IMR-90 (cell line): ENCODE measurements at regions not wholly inside any gene's neighbourhood (a gene's known extent, or its start where the extent isn't known, plus 50 kb on each side); places are given as distances from the start of the nearest gene placed in this dataset.

Experiments
- ATAC-seq: fragments of 200-7000 bp; cut with Tn5 transposase; 2 replicates; pipeline ENCODE4 v1.9.1; 2020; ENCODE audit warnings: low read depth, mild to moderate bottlenecking, moderate library complexity
- BruUV-seq: library from RNA; stranded (reverse); fragments of 400-500 nt; replicated peaks from 2 replicates; lab custom pipeline; 2021; lab: Mats Ljungman, UMichigan
- CTCF ChIA-PET: fragments of 300-600 bp; formaldehyde crosslinking; extraction: SDS; loops from one replicate; lab custom pipeline; 2021; ENCODE audit warnings: antibody characterized with exemption; lab: Yijun Ruan, JAX
- POLR2A ChIA-PET: fragments of 300-600 bp; sonication (Branson Sonifier 250); formaldehyde crosslinking; loops from one replicate; lab custom pipeline; 2022; ENCODE audit warnings: antibody characterized with exemption; ENCODE audit not compliant: unreplicated experiment; lab: Charles Lee
- DNase-seq: peaks from one replicate; pipeline ENCODE4 v3.0.0; 2013
- H2AFZ ChIP-seq: replicated peaks from 2 replicates; pipeline ENCODE3; 2013; ENCODE audit warnings: low read length, mild to moderate bottlenecking; ENCODE audit not compliant: poor library complexity
- H2AK5ac ChIP-seq: 2 replicates; pipeline ENCODE4 v1.6.1; 2013; ENCODE audit warnings: low read depth, low read length, inconsistent platforms
- H2AK9ac ChIP-seq: replicated peaks from 2 replicates; pipeline ENCODE3; 2013; ENCODE audit warnings: mild to moderate bottlenecking, low read depth, low read length, moderate library complexity; ENCODE audit not compliant: poor library complexity
- H2BK120ac ChIP-seq: 2 replicates; pipeline ENCODE4 v1.6.1; 2013; ENCODE audit warnings: low read depth, low read length, inconsistent platforms
- H2BK15ac ChIP-seq: 3 replicates; pipeline ENCODE4 v1.6.1; 2013; ENCODE audit warnings: low read depth, low read length, inconsistent platforms
- H2BK20ac ChIP-seq: 2 replicates; pipeline ENCODE4 v1.6.1; 2013; ENCODE audit warnings: low read depth, mild to moderate bottlenecking, inconsistent platforms, low read length, moderate library complexity
- H2BK5ac ChIP-seq: 2 replicates; pipeline ENCODE4 v1.6.1; 2013; ENCODE audit warnings: mild to moderate bottlenecking, low read depth, low read length, inconsistent platforms; ENCODE audit not compliant: poor library complexity, severe bottlenecking
- H3K14ac ChIP-seq: replicated peaks from 2 replicates; pipeline ENCODE4 v1.6.1; 2013; ENCODE audit warnings: low read depth, low read length, inconsistent platforms
- H3K18ac ChIP-seq: 2 replicates; pipeline ENCODE4 v1.6.1; 2013; ENCODE audit warnings: low read depth, low read length, control low read depth
- H3K23ac ChIP-seq: 2 replicates; pipeline ENCODE4 v1.6.1; 2013; ENCODE audit warnings: low read depth, low read length, inconsistent platforms
- H3K27ac ChIP-seq: 2 replicates; pipeline ENCODE4 v1.5.1; 2013; ENCODE audit warnings: mild to moderate bottlenecking, control low read depth, low read length; ENCODE audit not compliant: insufficient read depth
- H3K27me3 ChIP-seq: 2 replicates; pipeline ENCODE4 v1.6.1; 2013; ENCODE audit warnings: low read length; ENCODE audit not compliant: control insufficient read depth, insufficient read depth
- H3K36me3 ChIP-seq: 2 replicates; pipeline ENCODE4 v1.6.1; 2013; ENCODE audit warnings: low read length, mixed read lengths; ENCODE audit not compliant: control insufficient read depth, insufficient read depth
- H3K4ac ChIP-seq: 2 replicates; pipeline ENCODE4 v1.6.1; 2013; ENCODE audit warnings: low read depth, low read length, inconsistent platforms
- H3K4me1 ChIP-seq: 2 replicates; pipeline ENCODE4 v1.6.1; 2013; ENCODE audit warnings: low read length, mixed read lengths; ENCODE audit not compliant: control insufficient read depth, insufficient read depth
- H3K4me2 ChIP-seq: 2 replicates; pipeline ENCODE4 v1.6.1; 2013; ENCODE audit warnings: low read depth, mild to moderate bottlenecking, control low read depth, low read length, moderate library complexity
- H3K4me3 ChIP-seq: 2 replicates; pipeline ENCODE4 v1.5.1; 2013; ENCODE audit warnings: low read depth, mild to moderate bottlenecking, control low read depth, low read length, moderate library complexity; ENCODE audit not compliant: insufficient read depth
- H3K56ac ChIP-seq: 2 replicates; pipeline ENCODE4 v1.6.1; 2013; ENCODE audit warnings: low read length, inconsistent platforms; ENCODE audit not compliant: insufficient read depth; ENCODE audit errors: extremely low read depth
- H3K79me1 ChIP-seq, 2 experiments: 2 replicates each; pipeline ENCODE4 v1.6.1; 2013; ENCODE audit warnings: low read length in 2 of 2, inconsistent platforms in 1 of 2, low read depth in 1 of 2
- H3K9ac ChIP-seq: 2 replicates; pipeline ENCODE4 v1.6.1; 2013; ENCODE audit warnings: low read depth, low read length, control low read depth
- H3K9me1 ChIP-seq: 2 replicates; pipeline ENCODE4 v1.6.1; 2013; ENCODE audit warnings: low read length, inconsistent platforms; ENCODE audit not compliant: insufficient read depth
- H3K9me3 ChIP-seq: 2 replicates; pipeline ENCODE4 v1.6.1; 2013; ENCODE audit warnings: low read length; ENCODE audit not compliant: control insufficient read depth, insufficient read depth
- H4K20me1 ChIP-seq: 2 replicates; pipeline ENCODE4 v1.6.1; 2013; ENCODE audit warnings: low read length, inconsistent platforms; ENCODE audit not compliant: insufficient read depth
- H4K5ac ChIP-seq: 2 replicates; pipeline ENCODE4 v1.6.1; 2013; ENCODE audit warnings: mild to moderate bottlenecking, low read depth, low read length, control low read depth
- H4K8ac ChIP-seq, 2 experiments: 2 replicates each; pipeline ENCODE4 v1.6.1; 2013; ENCODE audit warnings: low read depth in 2 of 2, low read length in 2 of 2, control low read depth in 1 of 2, inconsistent platforms in 1 of 2
- H4K91ac ChIP-seq: 2 replicates; pipeline ENCODE4 v1.6.1; 2013; ENCODE audit warnings: low read depth, low read length, inconsistent platforms; ENCODE audit not compliant: insufficient read depth
- BHLHE40 ChIP-seq: fragments of 150-350 bp; IDR thresholded peaks from 2 replicates; pipeline ENCODE4 v1.6.1; 2016; ENCODE audit warnings: mild to moderate bottlenecking, low read depth, low read length
- CEBPB ChIP-seq: IDR thresholded peaks from 2 replicates; pipeline ENCODE4 v1.6.1; 2012; ENCODE audit warnings: low read depth, low read length, improper control_type of control experiment
- CHD1 ChIP-seq: IDR thresholded peaks from 2 replicates; pipeline ENCODE4 v1.6.1; 2012; ENCODE audit warnings: low read depth, low read length, improper control_type of control experiment
- CTCF ChIP-seq: conservative IDR thresholded peaks from 2 replicates; pipeline ENCODE4 v1.5.1; 2012; ENCODE audit warnings: mild to moderate bottlenecking, low read depth, low read length, improper control_type of control experiment
- FOS ChIP-seq: fragments of 150-350 bp; IDR thresholded peaks from 2 replicates; pipeline ENCODE4 v1.6.1; 2016; ENCODE audit warnings: low read depth, low read length
- MAFK ChIP-seq: IDR thresholded peaks from 2 replicates; pipeline ENCODE4 v1.6.1; 2012; ENCODE audit warnings: low read depth, low read length, improper control_type of control experiment
- MAZ ChIP-seq: IDR thresholded peaks from 2 replicates; pipeline ENCODE4 v1.6.1; 2012; ENCODE audit warnings: low read depth, mild to moderate bottlenecking, low read length, improper control_type of control experiment, moderate library complexity, borderline replicate concordance
- MXI1 ChIP-seq: IDR thresholded peaks from 2 replicates; pipeline ENCODE4 v1.6.1; 2012; ENCODE audit warnings: low read depth, mild to moderate bottlenecking, low read length, moderate library complexity, borderline replicate concordance
- NFE2L2 ChIP-seq: fragments of 150-350 bp; IDR thresholded peaks from 2 replicates; pipeline ENCODE4 v1.6.1; 2016; ENCODE audit warnings: low read depth, mild to moderate bottlenecking, low read length
- POLR2A ChIP-seq: IDR thresholded peaks from 2 replicates; pipeline ENCODE4 v1.6.1; 2012; ENCODE audit warnings: mild to moderate bottlenecking, low read depth, low read length
- RAD21 ChIP-seq: IDR thresholded peaks from 2 replicates; pipeline ENCODE4 v1.6.1; 2012; ENCODE audit warnings: low read length, improper control_type of control experiment
- RCOR1 ChIP-seq: IDR thresholded peaks from 2 replicates; pipeline ENCODE4 v1.6.1; 2012; ENCODE audit warnings: mild to moderate bottlenecking, low read length, improper control_type of control experiment; ENCODE audit not compliant: insufficient replicate concordance
- RFX5 ChIP-seq: IDR thresholded peaks from 2 replicates; pipeline ENCODE4 v1.8.0; 2012; ENCODE audit warnings: low read depth, mild to moderate bottlenecking, low read length, moderate library complexity
- SMC3 ChIP-seq: fragments of 150-350 bp; IDR thresholded peaks from 2 replicates; pipeline ENCODE4 v1.6.1; 2016; ENCODE audit warnings: low read depth, mild to moderate bottlenecking, antibody characterized with exemption, low read length, moderate library complexity
- WGBS, 2 experiments: methylation state at CpG; one replicate each; pipeline versions ENCODE4 v1.1.5 to v1.1.7; 2013; ENCODE audit warnings: missing lambda C conversion rate in 2 of 2; ENCODE audit not compliant: insufficient read length in 1 of 2; ENCODE audit errors: extremely low coverage in 2 of 2; 5-methylcytosine and 5-hydroxymethylcytosine counted together
- dilution Hi-C: fragments of 300-500 bp; cut with HindIII; formaldehyde crosslinking; loops from one replicate; pipeline ENCODE4 v1.14.3; 2018; ENCODE audit warnings: low sequenced_read_pairs; ENCODE audit not compliant: unreplicated experiment
- in situ Hi-C: fragments of 300-500 bp; cut with MboI; formaldehyde crosslinking; loops from 3 replicates; pipeline ENCODE4 v1.14.3; 2019; ENCODE audit warnings: low sequenced_read_pairs, inconsistent platforms, mixed read lengths
- intact Hi-C: fragments of 100-400 bp; cut with micrococcal nuclease; formaldehyde crosslinking; loops from 2 replicates; pipeline ENCODE4 v1.10.0; 2022
- TF ChIP-seq, protein P1 (sequence below): fragments of 150-350 bp; IDR thresholded peaks from 2 replicates; pipeline ENCODE4 v1.6.1; 2016; ENCODE audit warnings: low read depth, mild to moderate bottlenecking, low read length, moderate library complexity, borderline replicate concordance
- TF ChIP-seq, protein P2 (sequence below): fragments of 150-350 bp; IDR thresholded peaks from 2 replicates; pipeline ENCODE4 v1.6.1; 2017; ENCODE audit warnings: mild to moderate bottlenecking, antibody characterized with exemption, low read length, low read depth

DNA sequence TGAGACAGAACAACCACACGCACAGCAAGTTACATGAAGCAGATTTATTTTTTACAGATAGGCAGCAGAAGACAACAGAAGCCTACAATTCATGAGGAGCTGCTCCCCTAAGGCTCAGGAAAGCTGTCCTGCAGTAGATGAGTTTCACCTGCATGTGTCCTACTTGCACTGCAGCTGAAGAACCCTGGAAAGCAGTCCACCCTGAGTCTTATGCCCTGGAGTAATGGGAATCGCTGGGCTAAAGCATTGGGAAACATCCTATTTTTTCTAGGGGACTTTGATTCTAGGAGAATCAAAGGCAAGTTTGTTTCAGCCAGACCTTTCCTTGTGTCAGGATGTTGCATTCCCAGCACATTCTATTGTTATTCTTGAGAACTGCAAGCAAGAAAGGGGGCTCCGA is 304.8 kb downstream of the LRATD1 start:
- ATAC-seq (no peak), DNase-seq (no peak)
- H2AK9ac ChIP-seq: no peak overlapping the region
- peaks cover 7% of the 10 kb centered on the region for H3K9me3 ChIP-seq
- no peaks in the 10 kb centered on the region for H3K4me1 ChIP-seq
- TF ChIP-seq MXI1 (no peak), POLR2A (no peak), RFX5 (no peak), CTCF (no peak), CEBPB (no peak), MAZ (no peak), RCOR1 (no peak), BHLHE40 (no peak), FOS (no peak), RAD21 (no peak), CHD1 (no peak), NFE2L2 (no peak), MAFK (no peak), SMC3 (no peak)
- TF ChIP-seq, protein P1, sequence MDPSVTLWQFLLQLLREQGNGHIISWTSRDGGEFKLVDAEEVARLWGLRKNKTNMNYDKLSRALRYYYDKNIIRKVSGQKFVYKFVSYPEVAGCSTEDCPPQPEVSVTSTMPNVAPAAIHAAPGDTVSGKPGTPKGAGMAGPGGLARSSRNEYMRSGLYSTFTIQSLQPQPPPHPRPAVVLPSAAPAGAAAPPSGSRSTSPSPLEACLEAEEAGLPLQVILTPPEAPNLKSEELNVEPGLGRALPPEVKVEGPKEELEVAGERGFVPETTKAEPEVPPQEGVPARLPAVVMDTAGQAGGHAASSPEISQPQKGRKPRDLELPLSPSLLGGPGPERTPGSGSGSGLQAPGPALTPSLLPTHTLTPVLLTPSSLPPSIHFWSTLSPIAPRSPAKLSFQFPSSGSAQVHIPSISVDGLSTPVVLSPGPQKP: no peak
- TF ChIP-seq, protein P2, sequence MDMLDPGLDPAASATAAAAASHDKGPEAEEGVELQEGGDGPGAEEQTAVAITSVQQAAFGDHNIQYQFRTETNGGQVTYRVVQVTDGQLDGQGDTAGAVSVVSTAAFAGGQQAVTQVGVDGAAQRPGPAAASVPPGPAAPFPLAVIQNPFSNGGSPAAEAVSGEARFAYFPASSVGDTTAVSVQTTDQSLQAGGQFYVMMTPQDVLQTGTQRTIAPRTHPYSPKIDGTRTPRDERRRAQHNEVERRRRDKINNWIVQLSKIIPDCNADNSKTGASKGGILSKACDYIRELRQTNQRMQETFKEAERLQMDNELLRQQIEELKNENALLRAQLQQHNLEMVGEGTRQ: no peak
- no peak overlapping the region for H2BK120ac ChIP-seq
- H2BK15ac ChIP-seq: no peak overlapping the region
- intact Hi-C loops: no loop called here
- no CpG with 5 or more reads among the region's 3 CpGs for WGBS, 2 experiments
- H2AK5ac ChIP-seq: no peak overlapping the region
- no peak overlapping the region for H2AFZ ChIP-seq
- no peak overlapping the region for H3K56ac ChIP-seq
- H3K79me1 ChIP-seq: no peaks in the 10 kb centered on the region
- H2BK5ac ChIP-seq: no peak overlapping the region
- in situ Hi-C loops: no loop called here
- H4K20me1 ChIP-seq: no peaks in the 10 kb centered on the region
- no peaks in the 10 kb centered on the region for H3K36me3 ChIP-seq
- no TSS peak for BruUV-seq
- no peaks in the 10 kb centered on the region for H3K27me3 ChIP-seq
- H3K4me2 ChIP-seq: no peak overlapping the region
- no peak overlapping the region for H3K14ac ChIP-seq
- no peak overlapping the region for H3K9ac ChIP-seq
- H3K27ac ChIP-seq: no peak overlapping the region
- H3K9me1 ChIP-seq: no peaks in the 10 kb centered on the region
- H3K4ac ChIP-seq: no peak overlapping the region
- H2BK20ac ChIP-seq: no peak overlapping the region
- H4K5ac ChIP-seq: no peak overlapping the region
- no peak overlapping the region for H3K18ac ChIP-seq
- dilution Hi-C loops: no loop called here
- no peak overlapping the region for H4K8ac ChIP-seq
- H4K91ac ChIP-seq: no peak overlapping the region
- no peak overlapping the region for H3K23ac ChIP-seq
- ChIA-PET CTCF (no interaction called here), POLR2A (no interaction called here)
- H3K4me3 ChIP-seq: no peak overlapping the region
